HL-60/S4 (cell line): ENCODE measurements at regions not wholly inside any gene's neighbourhood (a gene's known extent, or its start where the extent isn't known, plus 50 kb on each side); places are given as distances from the start of the nearest gene placed in this dataset.

ENCODE experiments used
- in situ Hi-C: fragments of 300-500 bp; cut with MboI; formaldehyde crosslinking; loops from 2 replicates; pipeline ENCODE4 v1.14.3; 2022; ENCODE audit warnings: low sequenced_read_pairs

DNA sequence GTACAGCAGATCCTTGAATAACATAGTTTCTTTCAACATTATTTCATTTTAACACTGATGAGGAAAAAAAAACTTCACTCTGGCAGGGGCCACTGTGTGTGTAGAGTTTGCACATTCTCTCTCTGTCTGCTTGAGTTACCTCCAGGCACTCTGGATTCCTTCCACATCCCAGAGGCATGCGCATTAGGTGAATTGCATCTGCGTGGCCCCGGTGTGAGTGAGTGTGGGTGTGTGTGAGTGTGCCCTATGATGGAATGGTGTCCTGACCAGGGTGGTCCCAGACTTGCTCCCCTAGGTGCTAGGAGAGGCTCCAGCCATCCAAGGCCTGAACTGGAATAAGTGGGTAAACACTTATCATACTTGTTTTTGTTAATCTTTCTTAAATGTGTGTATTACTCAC is 90.6 kb upstream of the LRIG3 start:
- in situ Hi-C loops, result no loop called here

DNA sequence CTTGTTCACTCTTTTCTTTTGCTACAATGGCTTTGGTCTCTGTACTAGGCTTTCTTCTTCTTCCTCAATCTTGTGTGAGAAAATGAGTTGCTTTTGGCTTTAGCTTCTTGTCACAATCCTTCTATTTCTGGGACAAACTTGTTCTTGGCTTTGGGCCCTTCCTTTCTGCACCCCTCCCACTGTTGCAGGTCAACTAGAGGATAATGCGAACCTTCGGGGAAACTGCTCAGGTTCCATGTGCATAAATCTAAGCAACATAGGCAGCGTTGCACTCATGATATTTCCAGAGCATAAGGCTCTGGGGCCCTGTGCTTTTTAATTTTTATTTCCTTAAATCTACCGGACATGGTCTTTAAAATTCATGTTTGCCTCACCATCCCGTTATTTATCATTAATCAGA is 89.8 kb upstream of the LRIG3 start:
- in situ Hi-C loops, result no loop called here

DNA sequence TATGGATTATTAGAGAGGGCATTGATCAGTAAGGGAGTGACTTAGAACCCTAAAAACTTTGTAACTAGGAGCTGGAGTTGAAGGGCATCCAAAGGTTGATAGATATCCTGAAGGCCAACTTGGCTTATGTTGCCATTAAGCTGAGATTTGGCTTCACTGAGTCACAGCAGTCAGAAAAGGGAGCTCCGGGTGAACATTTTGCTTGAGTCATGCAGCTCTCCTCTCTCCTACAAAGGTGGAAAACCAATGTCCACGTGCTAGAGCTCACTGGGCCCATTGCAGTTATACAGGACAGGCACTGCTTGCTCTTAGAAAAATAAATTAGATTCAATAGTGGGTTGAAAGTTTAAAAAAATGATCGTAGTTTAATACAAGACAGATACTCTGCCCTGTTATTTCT is 87.3 kb upstream of the LRIG3 start:
- in situ Hi-C loops, result no loop called here

DNA sequence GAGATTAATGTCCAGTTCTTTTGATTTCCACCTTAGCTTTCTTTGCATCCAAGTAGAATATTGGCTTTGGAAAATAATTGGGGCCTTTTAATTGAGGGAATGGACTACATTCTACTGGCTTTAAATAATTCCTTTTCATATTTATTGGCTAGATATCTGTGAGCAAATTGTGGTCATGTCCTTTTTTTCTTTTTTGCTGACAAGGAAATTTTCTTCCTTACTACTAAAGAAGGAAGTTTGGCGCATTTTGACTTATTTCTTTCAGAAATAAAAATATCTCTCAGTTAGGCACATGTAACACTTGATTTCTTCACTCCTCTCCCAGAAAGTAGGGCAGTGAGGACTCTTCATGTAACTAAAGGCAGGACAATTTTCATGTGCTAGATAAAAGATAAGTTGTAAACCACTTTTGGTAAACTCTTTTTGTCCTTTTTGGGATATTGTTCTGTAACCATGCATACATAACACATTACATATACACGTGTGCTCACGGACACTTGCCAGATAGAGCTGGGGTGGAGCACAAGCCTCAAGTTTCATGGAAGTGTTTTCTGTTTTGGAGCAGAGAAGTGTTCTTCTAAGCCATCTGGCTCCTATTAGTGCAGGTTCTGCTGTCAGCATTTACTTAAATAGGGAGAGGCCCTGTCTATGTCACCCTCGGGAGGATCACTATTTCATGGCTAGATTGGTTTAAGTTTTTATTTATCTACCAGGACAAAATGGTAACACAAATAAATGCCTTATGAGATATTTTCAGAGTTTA is 85.1 kb upstream of the LRIG3 start:
- in situ Hi-C loops, result no loop called here

DNA sequence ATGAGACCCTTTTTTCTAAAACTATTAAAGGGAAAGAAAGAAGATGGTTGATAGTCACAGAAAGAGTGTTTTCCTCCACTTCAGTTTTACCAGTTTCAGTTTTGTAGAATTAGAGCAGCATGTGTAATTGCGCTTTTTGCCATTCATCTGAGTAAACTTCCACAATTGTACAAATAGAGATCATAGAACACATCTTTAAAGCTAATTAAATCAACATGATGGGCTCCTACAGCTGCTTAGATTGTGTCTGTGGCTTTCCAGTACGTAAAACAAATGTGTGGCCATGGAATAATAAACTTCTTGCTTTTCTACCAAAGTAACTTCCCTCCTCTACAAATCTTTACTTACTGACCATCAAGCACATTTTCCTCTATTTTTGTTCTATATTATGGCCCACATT is 84.2 kb upstream of the LRIG3 start:
- in situ Hi-C loops, result no loop called here

DNA sequence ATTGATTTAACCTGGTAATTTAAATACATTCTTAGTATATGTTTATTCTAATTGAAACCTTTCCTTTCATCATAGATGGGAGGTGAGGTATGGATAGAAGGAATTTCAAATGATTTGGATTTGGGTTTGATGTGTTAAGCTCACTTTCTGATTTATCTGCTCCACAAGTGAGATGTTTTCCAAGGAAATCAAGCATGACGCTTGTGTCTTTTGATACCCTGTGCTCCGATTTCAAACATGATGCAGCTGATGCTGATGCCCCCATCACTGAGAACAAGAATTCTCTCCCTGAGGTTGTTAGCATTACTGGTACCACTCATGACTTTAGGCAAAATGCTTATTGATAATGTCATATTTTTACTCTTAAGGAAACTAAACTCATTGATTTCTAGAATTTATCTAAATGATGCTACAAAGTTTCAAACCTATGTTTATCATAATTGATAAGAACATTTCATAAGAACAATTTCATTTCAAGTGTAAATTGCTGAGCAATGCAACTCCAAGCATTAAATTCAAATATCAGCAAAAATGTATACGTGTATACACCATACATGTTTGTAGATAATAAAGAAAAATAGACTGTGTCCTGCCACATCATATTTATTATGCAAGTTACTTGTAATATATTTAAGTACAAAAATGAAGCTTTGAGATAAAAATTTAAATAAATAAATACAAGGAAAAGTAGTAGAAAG is 75.5 kb upstream of the LRIG3 start:
- in situ Hi-C loops, result no loop called here

DNA sequence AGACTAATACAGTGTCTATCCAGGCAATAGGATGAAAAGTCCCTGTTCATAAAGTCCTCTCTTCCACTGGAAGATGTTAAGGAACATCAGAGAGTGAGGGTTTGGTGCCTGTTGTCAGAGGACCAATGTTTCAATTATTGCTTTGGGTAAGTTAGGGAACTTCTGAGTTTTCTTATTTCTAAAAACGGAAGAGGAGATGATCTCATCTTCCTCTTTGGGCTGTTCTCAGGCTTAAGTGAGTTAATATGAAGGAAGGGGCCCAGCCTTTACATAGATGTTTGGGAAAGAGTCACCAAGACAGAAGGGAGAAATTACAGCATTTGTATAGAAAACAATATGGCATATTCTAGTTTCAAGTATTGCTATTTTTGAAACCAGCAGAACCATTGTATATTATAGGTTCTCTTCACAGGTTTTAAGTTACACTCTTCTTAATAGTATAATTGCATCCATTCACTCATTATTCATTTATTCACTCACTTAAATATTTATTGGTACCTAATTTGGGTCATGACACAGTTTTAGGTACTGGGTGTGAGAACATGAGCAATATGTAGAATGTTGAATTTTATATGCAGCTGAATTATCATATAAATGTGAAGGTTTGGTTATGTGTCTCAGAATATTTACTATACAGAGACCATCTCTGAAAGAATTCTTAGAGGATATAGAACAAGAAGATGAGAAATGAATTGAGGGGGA is 68.5 kb upstream of the LRIG3 start:
- in situ Hi-C loops, result no loop called here

DNA sequence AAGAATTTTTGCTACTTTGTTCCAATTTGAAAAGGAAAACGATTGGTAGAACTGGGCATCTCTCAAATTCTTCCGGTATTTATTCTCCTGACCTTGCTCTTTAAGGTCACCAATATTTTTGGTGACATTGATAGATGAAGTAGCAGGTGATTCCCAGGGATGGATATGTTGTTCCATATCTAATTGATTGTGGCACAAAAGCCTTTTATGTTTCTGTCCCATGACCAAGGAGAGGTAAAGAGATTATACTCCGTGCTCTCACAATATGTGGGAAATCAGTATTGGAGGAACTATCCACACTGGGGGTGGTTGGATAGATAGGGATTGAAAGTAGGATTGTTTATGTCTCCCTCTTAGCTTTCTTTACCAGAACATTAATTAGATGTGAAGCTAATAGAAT is 61.7 kb upstream of the LRIG3 start:
- in situ Hi-C loops, result no loop called here

DNA sequence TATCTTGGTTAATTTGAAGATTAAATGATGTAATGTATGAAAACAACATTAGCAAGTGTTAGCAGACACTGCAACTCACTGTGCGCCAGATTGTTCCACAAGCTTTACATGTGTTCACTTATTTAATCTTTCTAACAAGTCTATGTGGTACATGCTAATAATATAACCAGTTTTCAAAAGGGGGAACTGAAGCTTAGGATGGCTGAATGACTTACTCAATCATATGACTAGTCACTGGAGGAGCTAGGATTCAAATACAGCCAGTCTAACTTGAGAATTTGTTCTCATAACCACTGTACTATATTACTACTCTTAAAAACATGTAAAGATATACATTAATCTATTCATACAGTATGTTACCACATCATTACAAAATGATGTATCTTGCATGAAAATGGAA is 60.5 kb upstream of the LRIG3 start:
- in situ Hi-C loops, result no loop called here

DNA sequence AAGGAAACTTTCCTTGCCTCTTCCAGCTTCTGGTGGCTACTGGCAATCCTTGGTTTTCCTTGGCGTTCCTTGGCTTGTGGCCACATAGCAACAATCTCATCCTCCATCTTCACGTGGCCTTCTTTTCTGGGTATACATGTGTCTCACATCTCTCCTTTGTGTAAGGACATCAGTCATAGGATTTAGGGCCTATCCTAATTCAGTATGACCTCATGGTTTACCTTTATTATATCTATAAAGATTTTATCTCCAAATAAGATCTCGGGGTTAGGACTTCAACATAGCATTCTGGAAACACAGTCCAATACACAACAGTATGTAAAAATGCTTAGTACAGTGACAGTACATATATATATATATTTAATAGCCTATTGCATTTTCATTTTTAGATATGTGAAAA is 58.4 kb upstream of the LRIG3 start:
- in situ Hi-C loops, result no loop called here

DNA sequence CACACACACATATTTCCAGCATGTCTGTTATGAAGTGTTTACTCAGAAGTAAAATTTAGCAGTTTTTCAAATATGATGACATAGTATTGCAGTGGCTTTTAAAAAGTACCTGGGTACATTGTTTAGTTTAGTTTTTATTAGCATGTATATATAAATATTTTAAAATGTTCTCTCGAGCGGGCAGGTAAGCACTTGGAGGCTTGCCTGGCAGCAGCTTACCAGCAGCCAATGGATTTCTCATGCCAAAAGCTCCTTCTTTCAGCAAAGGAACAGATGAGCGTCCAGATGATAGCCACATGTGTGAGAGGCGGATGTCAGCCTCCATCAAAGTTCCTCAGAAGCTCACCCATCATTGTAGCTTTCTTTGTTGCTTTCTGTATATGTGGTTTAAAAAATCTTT is 57.2 kb upstream of the LRIG3 start:
- in situ Hi-C loops, result no loop called here

DNA sequence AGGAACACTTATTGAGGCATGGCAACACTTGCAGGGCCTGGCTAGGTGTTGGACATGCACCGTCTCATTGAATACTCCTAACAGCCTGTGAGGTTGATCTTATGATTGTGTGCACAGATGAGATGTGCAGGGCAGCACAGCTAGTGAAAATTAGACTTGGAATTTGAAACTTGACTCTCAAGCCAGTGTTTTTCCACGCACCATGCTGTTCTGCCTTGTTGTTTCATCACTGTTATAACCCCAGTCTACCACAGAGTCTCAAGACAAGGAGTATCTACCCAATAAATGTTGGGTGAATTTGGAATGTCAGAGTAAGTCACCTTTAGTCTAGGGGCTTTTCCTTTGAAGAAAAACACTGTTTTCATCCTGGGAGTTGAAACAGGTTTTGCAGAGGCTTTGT is 55.8 kb upstream of the LRIG3 start:
- in situ Hi-C loops, result no loop called here
